SU-DHL-6 (cell line): ENCODE measurements at regions not wholly inside any gene's neighbourhood (a gene's known extent, or its start where the extent isn't known, plus 50 kb on each side); places are given as distances from the start of the nearest gene placed in this dataset.

ENCODE experiments used
- EZH2phosphoT487 ChIP-seq: fragments of 200-600 bp; sonication (generic), shearing (Covaris generic); conservative IDR thresholded peaks from 2 replicates; pipeline ENCODE4 v1.6.1; 2018; ENCODE audit warnings: mild to moderate bottlenecking, antibody characterized with exemption, low read length, moderate library complexity, mixed read lengths
- TF ChIP-seq, protein P1 (sequence below): fragments of 200-600 bp; sonication (generic); IDR thresholded peaks from one replicate; pipeline ENCODE4 v1.5.1; 2017; ENCODE audit warnings: antibody characterized with exemption, mild to moderate bottlenecking, low read length, moderate library complexity; ENCODE audit not compliant: insufficient read depth, poor library complexity, severe bottlenecking

DNA sequence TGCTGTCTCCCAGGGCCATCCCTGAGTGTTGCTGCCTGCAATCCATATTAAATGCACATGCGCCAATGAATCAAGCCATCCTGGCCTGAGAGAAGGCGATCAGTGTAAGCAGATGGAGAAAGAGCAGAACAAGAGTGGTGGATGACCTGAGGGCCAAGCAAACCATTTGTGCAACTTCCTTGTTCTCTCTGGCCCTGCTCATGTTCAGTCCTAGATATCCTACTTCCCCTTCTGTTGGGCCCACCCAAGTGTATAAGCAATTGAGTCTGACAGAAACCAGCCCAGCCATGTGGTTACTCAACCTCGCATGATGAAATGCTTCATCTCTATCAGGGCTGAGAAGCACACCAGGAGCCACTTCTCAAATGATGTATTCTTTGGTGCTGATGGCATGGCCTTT lies 383.1 kb upstream of the ID2 start:
- TF ChIP-seq, protein P1, sequence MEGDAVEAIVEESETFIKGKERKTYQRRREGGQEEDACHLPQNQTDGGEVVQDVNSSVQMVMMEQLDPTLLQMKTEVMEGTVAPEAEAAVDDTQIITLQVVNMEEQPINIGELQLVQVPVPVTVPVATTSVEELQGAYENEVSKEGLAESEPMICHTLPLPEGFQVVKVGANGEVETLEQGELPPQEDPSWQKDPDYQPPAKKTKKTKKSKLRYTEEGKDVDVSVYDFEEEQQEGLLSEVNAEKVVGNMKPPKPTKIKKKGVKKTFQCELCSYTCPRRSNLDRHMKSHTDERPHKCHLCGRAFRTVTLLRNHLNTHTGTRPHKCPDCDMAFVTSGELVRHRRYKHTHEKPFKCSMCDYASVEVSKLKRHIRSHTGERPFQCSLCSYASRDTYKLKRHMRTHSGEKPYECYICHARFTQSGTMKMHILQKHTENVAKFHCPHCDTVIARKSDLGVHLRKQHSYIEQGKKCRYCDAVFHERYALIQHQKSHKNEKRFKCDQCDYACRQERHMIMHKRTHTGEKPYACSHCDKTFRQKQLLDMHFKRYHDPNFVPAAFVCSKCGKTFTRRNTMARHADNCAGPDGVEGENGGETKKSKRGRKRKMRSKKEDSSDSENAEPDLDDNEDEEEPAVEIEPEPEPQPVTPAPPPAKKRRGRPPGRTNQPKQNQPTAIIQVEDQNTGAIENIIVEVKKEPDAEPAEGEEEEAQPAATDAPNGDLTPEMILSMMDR, result no peak
- no peak for TF ChIP-seq EZH2phosphoT487
